Mesenchymal stem cell (in vitro differentiated cells and primary cell): ENCODE measurements at regions not wholly inside any gene's neighbourhood (a gene's known extent, or its start where the extent isn't known, plus 50 kb on each side); places are given as distances from the start of the nearest gene placed in this dataset.
A peak's percentile ranks its signal among the peaks of the same experiment; 100 is the strongest.

Experiments used
- DNase-seq: peaks from one replicate; pipeline ENCODE4 v3.0.0-alpha.2; 2013
- H2AFZ ChIP-seq: one replicate; pipeline ENCODE4 v1.6.1; 2013; ENCODE audit warnings: low read depth, mild to moderate bottlenecking, control low read depth, inconsistent platforms, low read length, moderate library complexity
- H2AK5ac ChIP-seq: 2 replicates; pipeline ENCODE4 v1.6.1; 2013; ENCODE audit warnings: low read length, moderate library complexity, mild to moderate bottlenecking, inconsistent platforms; ENCODE audit not compliant: severe bottlenecking
- H2BK120ac ChIP-seq: one replicate; pipeline ENCODE4 v1.6.1; 2013; ENCODE audit warnings: low read depth, mild to moderate bottlenecking, inconsistent platforms, low read length, moderate library complexity
- H2BK12ac ChIP-seq, 2 experiments: one replicate each; pipeline ENCODE4 v1.6.1; 2013; ENCODE audit warnings: inconsistent platforms in 2 of 2, low read length in 2 of 2, mild to moderate bottlenecking in 2 of 2, moderate library complexity in 2 of 2, control low read depth in 1 of 2
- H2BK15ac ChIP-seq: one replicate; pipeline ENCODE4 v1.6.1; 2013; ENCODE audit warnings: mild to moderate bottlenecking, low read depth, inconsistent platforms; ENCODE audit not compliant: poor library complexity, severe bottlenecking
- H2BK5ac ChIP-seq: 2 replicates; pipeline ENCODE4 v1.6.1; 2013; ENCODE audit warnings: low read depth, mild to moderate bottlenecking, low read length, control low read depth, inconsistent platforms; ENCODE audit not compliant: poor library complexity, severe bottlenecking
- H3K14ac ChIP-seq, 2 experiments: one replicate each; pipeline ENCODE4 v1.6.1; 2013; ENCODE audit warnings: inconsistent platforms in 2 of 2, low read length in 2 of 2, control low read depth in 1 of 2, mild to moderate bottlenecking in 1 of 2, moderate library complexity in 1 of 2
- H3K18ac ChIP-seq, 2 experiments: one replicate each; pipeline ENCODE4 v1.6.1; 2013; ENCODE audit warnings: inconsistent platforms in 2 of 2, low read length in 2 of 2, control low read depth in 1 of 2, low read depth in 1 of 2, mild to moderate bottlenecking in 1 of 2
- H3K23ac ChIP-seq, 2 experiments: one replicate each; pipeline ENCODE4 v1.6.1; 2013; ENCODE audit warnings: inconsistent platforms in 2 of 2, low read length in 2 of 2, mild to moderate bottlenecking in 2 of 2, moderate library complexity in 2 of 2, control low read depth in 1 of 2
- H3K27ac ChIP-seq: 2 replicates; pipeline ENCODE4 v1.5.1; 2013; ENCODE audit warnings: mild to moderate bottlenecking, moderate library complexity, low read length, control low read depth, inconsistent platforms; ENCODE audit not compliant: poor library complexity, severe bottlenecking
- H3K27me3 ChIP-seq, 2 experiments: 2 replicates each; pipeline versions ENCODE4 v1.6.1 to v1.7.0; 2013; ENCODE audit warnings: low read length in 2 of 2, mild to moderate bottlenecking in 2 of 2, moderate library complexity in 2 of 2, control low read depth in 1 of 2, inconsistent platforms in 1 of 2; ENCODE audit not compliant: control insufficient read depth in 1 of 2, insufficient read depth in 1 of 2
- H3K36me3 ChIP-seq, 2 experiments: 2 replicates each; pipeline versions ENCODE4 v1.6.1 to v1.7.0; 2013; ENCODE audit warnings: low read length in 2 of 2, control low read depth in 1 of 2, inconsistent platforms in 1 of 2, low read depth in 1 of 2, mild to moderate bottlenecking in 1 of 2; ENCODE audit not compliant: insufficient read depth in 2 of 2, control insufficient read depth in 1 of 2
- H3K4ac ChIP-seq, 2 experiments: one replicate each; pipeline ENCODE4 v1.6.1; 2013; ENCODE audit warnings: inconsistent platforms in 2 of 2, low read length in 2 of 2, mild to moderate bottlenecking in 2 of 2, moderate library complexity in 2 of 2, control low read depth in 1 of 2, low read depth in 1 of 2
- H3K4me1 ChIP-seq: 2 replicates; pipeline ENCODE4 v1.6.1; 2013; ENCODE audit warnings: low read depth, low read length, control low read depth; ENCODE audit not compliant: control insufficient read depth, insufficient read depth
- H3K4me2 ChIP-seq: 2 replicates; pipeline ENCODE4 v1.6.1; 2013; ENCODE audit warnings: low read length, mild to moderate bottlenecking, inconsistent platforms; ENCODE audit not compliant: poor library complexity, severe bottlenecking
- H3K4me3 ChIP-seq, 2 experiments: 2 replicates each; pipeline versions ENCODE4 v1.5.1 to v1.7.0; 2013; ENCODE audit warnings: low read length in 2 of 2, mild to moderate bottlenecking in 2 of 2, control low read depth in 1 of 2, low read depth in 1 of 2; ENCODE audit not compliant: insufficient read depth in 1 of 2
- H3K79me1 ChIP-seq: replicated peaks from 2 replicates; pipeline ENCODE4 v1.6.1; 2013; ENCODE audit warnings: mild to moderate bottlenecking, control low read depth, low read length, inconsistent platforms; ENCODE audit not compliant: poor library complexity, severe bottlenecking
- H3K9ac ChIP-seq: 2 replicates; pipeline ENCODE4 v1.7.0; 2013; ENCODE audit warnings: mild to moderate bottlenecking, low read length, moderate library complexity
- H3K9me3 ChIP-seq: 2 replicates; pipeline ENCODE4 v1.7.0; 2013; ENCODE audit warnings: mild to moderate bottlenecking, low read length; ENCODE audit not compliant: control insufficient read depth
- H4K8ac ChIP-seq: one replicate; pipeline ENCODE4 v1.6.1; 2013; ENCODE audit warnings: inconsistent platforms, mild to moderate bottlenecking, low read length, moderate library complexity
- H4K91ac ChIP-seq: one replicate; pipeline ENCODE4 v1.6.1; 2013; ENCODE audit warnings: mild to moderate bottlenecking, low read length, inconsistent platforms
- WGBS: methylation state at CpG from one replicate; pipeline ENCODE4 v1.1.7; 2013; ENCODE audit warnings: mixed read lengths; 5-methylcytosine and 5-hydroxymethylcytosine counted together

DNA sequence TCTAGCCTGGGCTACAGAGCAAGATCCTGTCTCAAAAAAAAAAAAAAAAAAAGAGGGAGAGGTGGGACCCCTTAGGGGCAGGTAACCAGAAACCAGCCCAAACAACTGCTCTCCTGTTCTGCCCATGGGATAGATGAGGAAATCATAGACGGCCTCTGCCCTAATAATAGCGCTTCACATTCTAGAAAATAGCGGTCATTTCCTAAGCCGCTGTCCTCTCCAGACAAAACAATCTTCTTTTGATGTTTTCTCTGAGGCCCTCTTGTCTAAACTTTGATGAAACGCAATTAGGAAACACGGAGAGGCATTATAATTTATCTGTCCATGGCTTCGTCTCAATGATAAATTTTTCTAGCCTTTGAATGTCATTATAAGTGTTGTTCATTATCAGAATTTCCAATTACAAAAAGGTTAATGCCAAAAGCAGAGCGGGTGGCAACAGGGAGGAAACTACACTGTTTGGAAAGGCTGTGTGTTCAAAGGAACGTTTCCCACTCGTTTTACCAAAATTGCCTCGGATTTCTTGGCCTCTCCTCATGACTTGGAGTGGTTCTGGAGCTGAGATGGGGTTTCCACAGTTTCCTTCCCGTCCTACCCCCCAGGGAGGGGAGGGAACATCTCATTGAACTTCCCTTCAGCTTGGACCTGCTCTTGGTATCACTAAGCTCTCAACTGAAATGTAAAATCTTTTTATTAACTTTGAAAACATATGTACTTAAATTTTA lies 151.6 kb upstream of the ZNF236 start:
- no peak overlapping the region for H4K91ac ChIP-seq
- no peak overlapping the region for H3K4ac ChIP-seq
- no peak overlapping the region for H3K23ac ChIP-seq
- H2BK5ac ChIP-seq, result no peak overlapping the region
- H3K27me3 ChIP-seq, result peaks cover 7 to 21% of the 10 kb centered on the region in 2 experiments
- H3K36me3 ChIP-seq, result no peaks in the 10 kb centered on the region
- H3K4me2 ChIP-seq, result no peak overlapping the region
- 88% methylated on average over 9 of the region's 12 CpGs for WGBS
- no peaks in the 10 kb centered on the region for H3K79me1 ChIP-seq
- H4K8ac ChIP-seq, result no peak overlapping the region
- no peak overlapping the region for H2AFZ ChIP-seq
- no peaks in the 10 kb centered on the region for H3K9me3 ChIP-seq
- H3K14ac ChIP-seq, result no peak overlapping the region
- no peak for DNase-seq
- no peak overlapping the region for H3K27ac ChIP-seq
- peak overlapping the region; percentile 56 for H3K9ac ChIP-seq
- H3K4me3 ChIP-seq, result no peak overlapping the region
- H2BK120ac ChIP-seq, result no peak overlapping the region
- no peak overlapping the region for H3K18ac ChIP-seq
- peaks cover 1% of the 10 kb centered on the region for H3K4me1 ChIP-seq
- H2AK5ac ChIP-seq, result no peak overlapping the region
- H2BK15ac ChIP-seq, result no peak overlapping the region
- no peak overlapping the region for H2BK12ac ChIP-seq

DNA sequence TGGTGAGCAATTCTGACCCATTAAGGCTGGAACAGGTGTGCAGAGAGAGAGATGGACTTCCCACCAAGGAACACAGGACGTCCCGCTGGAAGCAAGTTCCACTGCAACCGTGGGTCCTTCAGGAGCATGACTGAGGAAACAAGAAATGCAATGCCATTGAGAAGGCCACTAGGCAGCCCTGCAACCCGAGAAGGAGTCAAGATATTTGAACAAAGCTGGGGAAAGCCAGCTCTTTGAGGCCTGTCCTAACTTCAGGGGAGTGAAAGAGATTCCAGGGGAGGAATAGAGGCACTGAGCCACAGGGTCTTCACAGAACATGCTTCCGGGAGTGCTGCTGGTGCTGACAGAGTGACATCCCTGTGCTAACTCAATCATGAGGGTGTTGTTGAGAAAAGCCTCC lies 153.8 kb upstream of the ZNF236 start:
- no peak overlapping the region for H4K91ac ChIP-seq
- H3K4me3 ChIP-seq, result no peak overlapping the region
- H2BK15ac ChIP-seq, result no peak overlapping the region
- H3K4me1 ChIP-seq, result no peaks in the 10 kb centered on the region
- no peaks in the 10 kb centered on the region for H3K36me3 ChIP-seq
- H3K18ac ChIP-seq, result no peak overlapping the region
- H3K14ac ChIP-seq, result no peak overlapping the region
- no peak overlapping the region for H2BK120ac ChIP-seq
- no peak overlapping the region for H3K27ac ChIP-seq
- no peak overlapping the region for H2AK5ac ChIP-seq
- 72% methylated on average over 5 of the region's 5 CpGs for WGBS
- no peak overlapping the region for H2BK5ac ChIP-seq
- DNase-seq, result no peak
- no peaks in the 10 kb centered on the region for H3K79me1 ChIP-seq
- no peak overlapping the region for H2BK12ac ChIP-seq
- H4K8ac ChIP-seq, result no peak overlapping the region
- H3K23ac ChIP-seq, result no peak overlapping the region
- H3K27me3 ChIP-seq, result peaks cover 3 to 12% of the 10 kb centered on the region in 2 experiments
- H3K4me2 ChIP-seq, result no peak overlapping the region
- no peaks in the 10 kb centered on the region for H3K9me3 ChIP-seq
- H2AFZ ChIP-seq, result no peak overlapping the region
- H3K9ac ChIP-seq, result no peak overlapping the region
- no peak overlapping the region for H3K4ac ChIP-seq

DNA sequence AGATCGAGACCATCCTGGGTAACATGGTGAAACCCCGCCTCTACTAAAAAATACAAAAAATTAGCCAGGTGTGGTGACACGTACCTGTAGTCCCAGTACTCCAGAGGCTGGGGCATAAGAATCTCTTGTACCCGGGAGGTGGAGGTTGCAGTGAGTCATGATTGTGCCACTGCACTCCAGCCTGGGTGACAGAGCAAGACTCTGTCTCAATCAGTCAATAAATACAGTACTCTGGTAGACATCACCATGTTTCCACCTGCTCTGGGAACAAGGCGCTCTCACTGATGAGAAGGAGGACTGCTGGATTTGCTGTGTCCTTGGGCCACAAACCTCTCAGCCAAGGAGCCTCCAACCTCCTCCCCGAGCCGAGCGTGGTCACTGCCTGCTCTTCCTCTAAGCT lies 154.2 kb upstream of the ZNF236 start:
- H2AFZ ChIP-seq, result no peak overlapping the region
- H3K18ac ChIP-seq, result no peak overlapping the region
- H3K36me3 ChIP-seq, result no peaks in the 10 kb centered on the region
- H2BK5ac ChIP-seq, result no peak overlapping the region
- 93% methylated on average over 7 of the region's 8 CpGs for WGBS
- H2BK15ac ChIP-seq, result no peak overlapping the region
- peaks cover 3 to 12% of the 10 kb centered on the region in 2 experiments for H3K27me3 ChIP-seq
- no peak overlapping the region for H3K4me2 ChIP-seq
- H2BK12ac ChIP-seq, result no peak overlapping the region
- no peaks in the 10 kb centered on the region for H3K9me3 ChIP-seq
- no peak overlapping the region for H4K8ac ChIP-seq
- no peak overlapping the region for H3K14ac ChIP-seq
- no peak overlapping the region for H3K4me3 ChIP-seq
- DNase-seq, result no peak
- no peaks in the 10 kb centered on the region for H3K4me1 ChIP-seq
- no peak overlapping the region for H3K9ac ChIP-seq
- H3K4ac ChIP-seq, result no peak overlapping the region
- no peak overlapping the region for H4K91ac ChIP-seq
- no peaks in the 10 kb centered on the region for H3K79me1 ChIP-seq
- H2AK5ac ChIP-seq, result no peak overlapping the region
- no peak overlapping the region for H3K27ac ChIP-seq
- no peak overlapping the region for H3K23ac ChIP-seq
- H2BK120ac ChIP-seq, result no peak overlapping the region

DNA sequence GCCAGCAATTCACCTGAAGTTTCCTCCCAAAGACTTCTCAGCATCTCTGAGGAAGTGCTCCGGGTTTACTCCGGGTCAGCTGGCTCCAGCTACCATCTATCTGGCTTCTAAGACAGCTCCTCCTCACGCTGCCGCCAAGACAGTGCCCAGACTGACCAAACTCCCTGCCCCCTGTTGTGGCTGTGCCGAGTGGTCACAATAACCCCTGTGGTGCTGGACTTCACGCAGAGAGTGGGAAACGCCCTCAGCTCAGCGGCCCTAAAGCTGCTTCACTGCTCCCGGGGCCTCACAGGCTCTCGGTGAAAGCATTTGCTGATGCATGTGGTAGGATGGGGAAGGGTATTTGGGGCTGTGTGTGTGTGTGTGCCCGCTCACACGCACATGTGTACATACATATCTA lies 154.8 kb upstream of the ZNF236 start:
- no peak overlapping the region for H3K23ac ChIP-seq
- no peak overlapping the region for H2BK12ac ChIP-seq
- DNase-seq, result no peak
- H3K9me3 ChIP-seq, result no peaks in the 10 kb centered on the region
- H4K91ac ChIP-seq, result no peak overlapping the region
- no peak overlapping the region for H2AFZ ChIP-seq
- no peak overlapping the region for H3K9ac ChIP-seq
- WGBS, result 65% methylated on average over 8 of the region's 12 CpGs
- no peak overlapping the region for H3K4me2 ChIP-seq
- no peak overlapping the region for H3K4me3 ChIP-seq
- H2BK15ac ChIP-seq, result no peak overlapping the region
- no peak overlapping the region for H3K14ac ChIP-seq
- no peak overlapping the region for H2BK120ac ChIP-seq
- H2BK5ac ChIP-seq, result no peak overlapping the region
- H3K27ac ChIP-seq, result no peak overlapping the region
- no peak overlapping the region for H4K8ac ChIP-seq
- H2AK5ac ChIP-seq, result no peak overlapping the region
- H3K36me3 ChIP-seq, result no peaks in the 10 kb centered on the region
- H3K27me3 ChIP-seq, result peaks cover 3 to 12% of the 10 kb centered on the region in 2 experiments
- H3K4ac ChIP-seq, result no peak overlapping the region
- no peaks in the 10 kb centered on the region for H3K4me1 ChIP-seq
- H3K79me1 ChIP-seq, result no peaks in the 10 kb centered on the region
- peak overlapping the region in 1 of 2 experiments; percentile 21 for H3K18ac ChIP-seq
